ENCODE measurements at regions not wholly inside any gene's neighbourhood (a gene's known extent, or its start where the extent isn't known, plus 50 kb on each side); places are given as distances from the start of the nearest gene placed in this dataset.

DNA sequence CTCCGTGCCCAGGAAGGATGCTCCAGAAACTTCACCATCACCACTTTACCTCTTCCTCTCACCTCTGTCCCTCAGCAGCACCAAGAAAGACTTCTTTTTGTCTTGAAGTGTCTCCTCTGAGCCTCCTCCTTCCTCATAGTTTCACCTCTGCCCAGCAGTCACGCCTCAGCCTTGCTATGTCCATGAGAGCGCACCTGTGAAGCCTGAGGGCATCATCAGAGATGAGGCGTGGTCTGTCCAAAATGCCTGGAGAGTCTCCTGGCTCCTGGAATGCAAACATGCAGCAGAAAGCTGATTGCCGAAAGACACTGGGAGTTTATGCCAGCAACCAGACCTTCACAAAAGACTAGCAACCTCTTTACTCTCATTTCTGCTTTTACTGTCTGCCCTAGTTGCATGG lies 336.6 kb downstream of the TEX29 start:
- Histone ChIP-seq H3K27ac (no peak overlapping the region), H3K4me1 (ENCODE audit: insufficient read depth) (no peaks in the 10 kb centered on the region), H3K9me3 (no peaks in the 10 kb centered on the region), H3K36me3 (no peaks in the 10 kb centered on the region), H3K27me3 (no peaks in the 10 kb centered on the region), H3K4me3 (no peak overlapping the region)
- no peak for DNase-seq
- 88 to 96% (median 88%) methylated on average over 5 of the region's 5 CpGs for WGBS, 3 donors
- intact Hi-C loops (cut with DNase I), result no loop called here
- TF ChIP-seq CTCF (IDR thresholded peaks at IDR 0.05) (no peak), POLR2A (IDR thresholded peaks at IDR 0.05) (no peak), EP300 (IDR thresholded peaks at IDR 0.05) (no peak)

- no peak for TF ChIP-seq EP300 (IDR thresholded peaks at IDR 0.05)
- Histone ChIP-seq H3K27ac (no peak overlapping the region), H3K9me3 (no peaks in the 10 kb centered on the region), H3K4me3 (no peak overlapping the region), H3K4me1 (ENCODE audit: insufficient read depth) (peaks cover 1% of the 10 kb centered on the region), H3K36me3 (no peaks in the 10 kb centered on the region), H3K27me3 (no peaks in the 10 kb centered on the region)
- intact Hi-C loops (cut with DNase I), result no loop called here
- DNase-seq, result peak in 1 of 5 donors; percentile 3
- WGBS, 3 donors, result 36 to 53% (median 37%) methylated on average over 16 of the region's 16 CpGs
These were observed 338.0 kb downstream of the TEX29 start for GRCh38 chr13:111658145-111659100.

- Histone ChIP-seq H3K4me1 (ENCODE audit: insufficient read depth) (peaks cover 3% of the 10 kb centered on the region), H3K4me3 (no peak overlapping the region), H3K27me3 (no peaks in the 10 kb centered on the region), H3K27ac (no peak overlapping the region), H3K36me3 (no peaks in the 10 kb centered on the region), H3K9me3 (no peaks in the 10 kb centered on the region)
- TF ChIP-seq EP300 (IDR thresholded peaks at IDR 0.05), result no peak
- no peak for TF ChIP-seq CTCF (IDR thresholded peaks at IDR 0.05)
- TF ChIP-seq POLR2A (IDR thresholded peaks at IDR 0.05), result no peak
- 82 to 85% (median 82%) methylated on average over 9 of the region's 9 CpGs for WGBS, 3 donors
- peak in 1 of 5 donors; percentile 1 for DNase-seq
- intact Hi-C loops (cut with DNase I), result no loop called here
These were observed 338.9 kb downstream of the TEX29 start for GRCh38 chr13:111659219-111659775.

DNA sequence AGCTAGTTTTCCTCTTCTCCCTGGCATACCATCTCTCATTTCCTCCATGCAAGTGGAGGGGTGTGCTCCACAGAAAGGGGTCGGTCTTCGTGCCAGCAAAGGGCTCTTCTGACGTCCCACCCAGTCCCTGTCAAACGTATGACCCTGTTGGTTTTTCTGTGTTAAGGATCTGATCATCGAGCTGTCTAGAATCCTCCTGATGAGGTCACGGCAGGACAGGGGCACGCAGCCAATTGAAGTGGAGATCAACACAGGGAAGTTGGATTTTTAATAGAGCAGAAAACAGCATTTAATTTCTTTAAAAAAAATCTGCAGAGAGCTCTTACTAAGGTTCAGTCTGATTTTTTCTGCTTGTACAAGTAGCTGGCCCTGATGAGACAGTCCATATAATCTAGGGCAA lies 339.4 kb downstream of the TEX29 start:
- H3K36me3 ChIP-seq, result no peaks in the 10 kb centered on the region
- peaks cover 3% of the 10 kb centered on the region for H3K4me1 ChIP-seq (ENCODE audit: insufficient read depth)
- intact Hi-C loops (cut with DNase I), result no loop called here
- peak in 1 of 5 donors; percentile 1 for DNase-seq
- no peaks in the 10 kb centered on the region for H3K27me3 ChIP-seq
- TF ChIP-seq POLR2A (IDR thresholded peaks at IDR 0.05), result no peak
- no peak for TF ChIP-seq EP300 (IDR thresholded peaks at IDR 0.05)
- TF ChIP-seq CTCF (IDR thresholded peaks at IDR 0.05), result no peak
- no peak overlapping the region for H3K27ac ChIP-seq
- H3K9me3 ChIP-seq, result no peaks in the 10 kb centered on the region
- H3K4me3 ChIP-seq, result no peak overlapping the region
- 65 to 76% (median 73%) methylated on average over 7 of the region's 7 CpGs for WGBS, 3 donors

DNA sequence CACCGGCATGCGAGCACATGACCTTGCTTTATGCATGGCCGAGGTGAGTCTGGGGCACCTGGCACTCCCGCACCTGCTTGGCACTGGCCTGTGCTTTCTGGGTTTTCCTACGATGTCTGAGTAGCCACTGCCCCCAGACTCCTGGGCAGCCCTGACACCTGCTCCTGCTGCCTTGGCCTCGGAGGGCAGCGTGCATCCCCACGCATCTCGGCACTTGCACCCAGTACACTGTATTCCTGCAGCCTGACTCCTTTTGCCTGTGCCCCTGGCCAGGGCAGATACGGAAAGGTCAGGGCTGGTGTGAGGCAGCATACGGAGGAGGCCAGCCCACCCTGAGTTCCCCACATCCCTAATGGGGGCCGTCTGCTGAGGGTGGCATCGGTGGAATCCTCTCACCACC lies 340.6 kb downstream of the TEX29 start:
- peaks cover 3% of the 10 kb centered on the region for H3K4me1 ChIP-seq (ENCODE audit: insufficient read depth)
- peak in 1 of 5 donors; percentile 4 for DNase-seq
- no peak overlapping the region for H3K27ac ChIP-seq
- no peak overlapping the region for H3K4me3 ChIP-seq
- TF ChIP-seq POLR2A (IDR thresholded peaks at IDR 0.05) (no peak), EP300 (IDR thresholded peaks at IDR 0.05) (no peak), CTCF (IDR thresholded peaks at IDR 0.05) (no peak)
- H3K36me3 ChIP-seq, result no peaks in the 10 kb centered on the region
- H3K27me3 ChIP-seq, result no peaks in the 10 kb centered on the region
- 83 to 85% (median 84%) methylated on average over 13 of the region's 13 CpGs for WGBS, 3 donors
- no peaks in the 10 kb centered on the region for H3K9me3 ChIP-seq
- intact Hi-C loops (cut with DNase I), result no loop called here

Data from ovary (tissue), 7 donors.